Hepatocyte (in vitro differentiated cells): ENCODE measurements at regions not wholly inside any gene's neighbourhood (a gene's known extent, or its start where the extent isn't known, plus 50 kb on each side); places are given as distances from the start of the nearest gene placed in this dataset.

ENCODE experiments used
- CTCF ChIP-seq: fragments of 200-600 bp; sonication (generic); IDR thresholded peaks from 2 replicates; pipeline ENCODE4 v1.5.1; 2016; ENCODE audit warnings: antibody characterized with exemption, mild to moderate bottlenecking; ENCODE audit not compliant: poor library complexity
- EZH2phosphoT487 ChIP-seq: fragments of 200-600 bp; sonication (generic); IDR thresholded peaks from one replicate; pipeline ENCODE4 v1.6.1; 2018; ENCODE audit warnings: antibody characterized with exemption, mild to moderate bottlenecking, low read depth, moderate library complexity; ENCODE audit not compliant: unreplicated experiment, severe bottlenecking

DNA sequence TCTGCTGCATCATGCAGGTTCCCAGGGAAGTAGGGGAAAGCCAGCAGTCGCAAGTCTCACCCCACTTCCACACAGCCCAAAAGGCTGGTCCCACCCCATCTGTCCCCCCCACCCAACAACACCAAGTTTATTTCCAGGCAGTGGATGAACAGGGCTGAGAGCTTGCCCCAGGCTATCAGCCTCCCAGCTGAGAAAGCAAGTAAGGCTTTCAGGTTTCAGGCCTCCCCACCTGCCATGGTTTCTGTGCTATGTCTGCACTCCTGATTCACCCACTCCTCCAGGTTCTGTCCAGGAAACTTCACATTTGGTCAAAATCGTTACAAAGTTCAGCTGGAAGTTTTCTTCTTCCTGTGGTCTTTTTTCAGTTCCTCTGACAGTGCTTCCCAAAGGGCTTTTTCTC, 97.5 kb upstream of the HS3ST3A1 start:
- no peak for TF ChIP-seq CTCF
- TF ChIP-seq EZH2phosphoT487, result no peak
